K562 (cell line): ENCODE measurements at regions not wholly inside any gene's neighbourhood (a gene's known extent, or its start where the extent isn't known, plus 50 kb on each side); places are given as distances from the start of the nearest gene placed in this dataset.

Experiments
- MTF1 ChIP-seq: fragments of 250-450 bp; sonication (Bioruptor Pico); IDR thresholded peaks from 2 replicates; pipeline ENCODE4 v1.9.0; 2021; ENCODE audit warnings: moderate library complexity, mild to moderate bottlenecking, inconsistent platforms, borderline replicate concordance
- ZNF444 ChIP-seq: fragments of 250-450 bp; sonication (Bioruptor Pico); IDR thresholded peaks from 2 replicates; pipeline ENCODE4 v1.4.0; 2020; ENCODE audit warnings: mild to moderate bottlenecking, moderate library complexity
- TF ChIP-seq, protein P1 (sequence below): fragments of 250-450 bp; sonication (Bioruptor Pico); IDR thresholded peaks from 2 replicates; pipeline ENCODE4 v1.5.0; 2020; ENCODE audit warnings: mild to moderate bottlenecking, borderline replicate concordance
- TF ChIP-seq, protein P2 (sequence below), 3 experiments: IDR thresholded peaks in 2 of 3; conservative IDR thresholded peaks in 1 of 3; 2 replicates each; pipeline ENCODE4 v1.5.1; 2011 to 2012; ENCODE audit warnings: low read length in 3 of 3, mild to moderate bottlenecking in 3 of 3, control low read depth in 2 of 3, improper control_type of control experiment in 1 of 3, inconsistent platforms in 1 of 3, low read depth in 1 of 3, mixed read lengths in 1 of 3, moderate library complexity in 1 of 3; ENCODE audit not compliant: insufficient read depth in 2 of 3
- TF ChIP-seq, protein P3 (sequence below): fragments of 250-450 bp; sonication (Bioruptor Pico); IDR thresholded peaks from 2 replicates; pipeline ENCODE4 v1.8.0; 2021; ENCODE audit warnings: moderate library complexity, mild to moderate bottlenecking, inconsistent platforms

DNA sequence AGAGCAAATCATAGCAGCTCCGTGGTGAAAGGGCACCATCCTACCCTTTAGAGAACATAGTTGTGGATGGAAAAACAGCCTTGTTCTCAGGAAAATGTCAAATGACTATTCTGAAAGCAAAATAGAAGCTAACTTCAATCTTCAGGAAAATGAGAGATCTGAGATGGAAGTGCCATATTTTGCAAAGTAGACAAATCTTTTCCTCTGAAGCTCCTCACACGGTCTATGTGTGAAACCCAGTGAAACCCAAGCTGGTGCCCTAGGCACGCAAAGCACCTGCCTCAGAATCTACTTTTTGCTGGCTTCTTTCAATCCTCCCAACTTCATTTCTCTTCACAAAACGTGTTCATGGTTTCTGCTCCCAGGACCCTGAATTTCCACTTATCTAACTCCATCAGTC is 325.2 kb upstream of the CDH4 start:
- TF ChIP-seq MTF1 (no peak), ZNF444 (no peak)
- TF ChIP-seq, protein P1, sequence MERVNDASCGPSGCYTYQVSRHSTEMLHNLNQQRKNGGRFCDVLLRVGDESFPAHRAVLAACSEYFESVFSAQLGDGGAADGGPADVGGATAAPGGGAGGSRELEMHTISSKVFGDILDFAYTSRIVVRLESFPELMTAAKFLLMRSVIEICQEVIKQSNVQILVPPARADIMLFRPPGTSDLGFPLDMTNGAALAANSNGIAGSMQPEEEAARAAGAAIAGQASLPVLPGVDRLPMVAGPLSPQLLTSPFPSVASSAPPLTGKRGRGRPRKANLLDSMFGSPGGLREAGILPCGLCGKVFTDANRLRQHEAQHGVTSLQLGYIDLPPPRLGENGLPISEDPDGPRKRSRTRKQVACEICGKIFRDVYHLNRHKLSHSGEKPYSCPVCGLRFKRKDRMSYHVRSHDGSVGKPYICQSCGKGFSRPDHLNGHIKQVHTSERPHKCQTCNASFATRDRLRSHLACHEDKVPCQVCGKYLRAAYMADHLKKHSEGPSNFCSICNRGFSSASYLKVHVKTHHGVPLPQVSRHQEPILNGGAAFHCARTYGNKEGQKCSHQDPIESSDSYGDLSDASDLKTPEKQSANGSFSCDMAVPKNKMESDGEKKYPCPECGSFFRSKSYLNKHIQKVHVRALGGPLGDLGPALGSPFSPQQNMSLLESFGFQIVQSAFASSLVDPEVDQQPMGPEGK (CRISPR knock-in tag): no peak
- TF ChIP-seq, protein P2, sequence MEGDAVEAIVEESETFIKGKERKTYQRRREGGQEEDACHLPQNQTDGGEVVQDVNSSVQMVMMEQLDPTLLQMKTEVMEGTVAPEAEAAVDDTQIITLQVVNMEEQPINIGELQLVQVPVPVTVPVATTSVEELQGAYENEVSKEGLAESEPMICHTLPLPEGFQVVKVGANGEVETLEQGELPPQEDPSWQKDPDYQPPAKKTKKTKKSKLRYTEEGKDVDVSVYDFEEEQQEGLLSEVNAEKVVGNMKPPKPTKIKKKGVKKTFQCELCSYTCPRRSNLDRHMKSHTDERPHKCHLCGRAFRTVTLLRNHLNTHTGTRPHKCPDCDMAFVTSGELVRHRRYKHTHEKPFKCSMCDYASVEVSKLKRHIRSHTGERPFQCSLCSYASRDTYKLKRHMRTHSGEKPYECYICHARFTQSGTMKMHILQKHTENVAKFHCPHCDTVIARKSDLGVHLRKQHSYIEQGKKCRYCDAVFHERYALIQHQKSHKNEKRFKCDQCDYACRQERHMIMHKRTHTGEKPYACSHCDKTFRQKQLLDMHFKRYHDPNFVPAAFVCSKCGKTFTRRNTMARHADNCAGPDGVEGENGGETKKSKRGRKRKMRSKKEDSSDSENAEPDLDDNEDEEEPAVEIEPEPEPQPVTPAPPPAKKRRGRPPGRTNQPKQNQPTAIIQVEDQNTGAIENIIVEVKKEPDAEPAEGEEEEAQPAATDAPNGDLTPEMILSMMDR (IDR thresholded peaks at IDR 0.05 in 2 of 3, conservative IDR thresholded peaks at IDR 0.05 in 1 of 3; ENCODE audit: insufficient read depth in 2 of 3, low read depth in 1 of 3, low read length in 3 of 3): no peak
- TF ChIP-seq, protein P3, sequence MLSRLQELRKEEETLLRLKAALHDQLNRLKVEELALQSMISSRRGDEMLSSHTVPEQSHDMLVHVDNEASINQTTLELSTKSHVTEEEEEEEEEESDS (CRISPR knock-in tag): no peak
